HG03520 (cell line): ENCODE measurements at regions not wholly inside any gene's neighbourhood (a gene's known extent, or its start where the extent isn't known, plus 50 kb on each side); places are given as distances from the start of the nearest gene placed in this dataset.

ENCODE experiments used
- ATAC-seq: cut with Tn5 transposase; IDR thresholded peaks from one replicate; pipeline ENCODE4 v1.9.1; 2021; ENCODE audit warnings: mild to moderate bottlenecking, moderate library complexity; ENCODE audit not compliant: unreplicated experiment

DNA sequence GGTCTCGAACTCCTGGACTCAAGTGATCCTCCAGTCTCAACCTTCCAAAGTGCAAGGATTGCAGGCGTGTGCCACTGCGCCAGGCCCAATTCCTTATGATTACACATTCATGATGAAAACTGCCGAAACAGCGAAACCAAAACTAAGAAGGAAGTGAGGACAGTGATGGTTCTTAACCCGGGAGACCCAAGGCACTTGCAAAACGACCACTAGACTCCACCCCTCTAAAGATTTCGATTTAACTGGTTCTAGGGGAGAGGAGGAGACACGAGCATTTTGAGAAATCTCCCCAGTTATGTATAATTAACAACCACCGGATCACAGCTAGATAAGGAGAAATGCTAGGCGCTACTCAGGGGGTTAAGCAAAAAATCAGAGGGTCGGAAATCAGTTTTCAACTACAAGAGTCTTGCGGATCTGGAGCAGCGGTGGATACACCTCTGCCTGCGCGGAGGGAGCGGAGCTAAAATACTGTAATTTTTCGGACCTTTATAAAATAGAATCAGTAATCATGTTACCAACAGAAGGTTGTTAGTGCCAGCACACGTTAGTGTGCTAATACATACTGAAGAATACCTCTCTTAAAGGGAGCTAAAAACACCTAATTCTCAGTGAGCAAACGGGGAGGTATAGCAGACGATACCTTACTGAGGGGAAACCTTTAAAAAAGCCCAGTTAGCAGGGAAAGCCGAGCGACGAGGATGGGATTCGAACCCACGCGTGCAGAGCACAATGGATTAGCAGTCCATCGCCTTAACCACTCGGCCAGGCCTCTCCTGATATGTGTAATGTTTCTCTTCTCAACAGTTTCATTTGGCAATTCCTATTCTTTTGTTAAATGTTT lies 60.0 kb upstream of the BTN3A2 start:
- ATAC-seq: no peak

- no peak for ATAC-seq
Observed at GRCh38 chr6:26305641-26305969, 59.4 kb upstream of the BTN3A2 start.

GRCh38 chr6:26306232-26306631 lies 58.8 kb upstream of the BTN3A2 start:
- no peak for ATAC-seq

GRCh38 chr6:26307850-26308249 lies 57.1 kb upstream of the BTN3A2 start:
- ATAC-seq: no peak

DNA sequence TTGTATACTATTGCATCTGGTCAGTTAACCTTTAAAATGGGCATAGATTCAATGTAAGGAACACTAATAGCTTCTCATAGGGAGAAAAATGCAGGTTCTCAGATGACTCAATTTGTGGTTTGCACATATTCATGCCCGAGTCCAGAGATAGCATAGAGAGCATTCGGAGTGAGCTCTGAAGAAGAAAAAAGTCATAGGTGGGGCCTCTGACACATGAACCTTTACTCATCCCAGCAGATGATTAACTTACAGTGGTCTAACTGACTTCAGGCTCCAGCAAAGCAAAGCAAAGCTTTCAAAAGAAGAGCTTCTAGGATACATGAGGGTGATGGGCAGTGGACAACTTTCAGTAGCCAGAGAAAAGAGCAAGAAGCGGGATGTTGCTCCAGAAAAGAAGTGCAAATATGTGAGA lies 55.3 kb upstream of the BTN3A2 start:
- ATAC-seq: peak; percentile 27

GRCh38 chr6:26311012-26311384 lies 54.0 kb upstream of the BTN3A2 start:
- no peak for ATAC-seq

DNA sequence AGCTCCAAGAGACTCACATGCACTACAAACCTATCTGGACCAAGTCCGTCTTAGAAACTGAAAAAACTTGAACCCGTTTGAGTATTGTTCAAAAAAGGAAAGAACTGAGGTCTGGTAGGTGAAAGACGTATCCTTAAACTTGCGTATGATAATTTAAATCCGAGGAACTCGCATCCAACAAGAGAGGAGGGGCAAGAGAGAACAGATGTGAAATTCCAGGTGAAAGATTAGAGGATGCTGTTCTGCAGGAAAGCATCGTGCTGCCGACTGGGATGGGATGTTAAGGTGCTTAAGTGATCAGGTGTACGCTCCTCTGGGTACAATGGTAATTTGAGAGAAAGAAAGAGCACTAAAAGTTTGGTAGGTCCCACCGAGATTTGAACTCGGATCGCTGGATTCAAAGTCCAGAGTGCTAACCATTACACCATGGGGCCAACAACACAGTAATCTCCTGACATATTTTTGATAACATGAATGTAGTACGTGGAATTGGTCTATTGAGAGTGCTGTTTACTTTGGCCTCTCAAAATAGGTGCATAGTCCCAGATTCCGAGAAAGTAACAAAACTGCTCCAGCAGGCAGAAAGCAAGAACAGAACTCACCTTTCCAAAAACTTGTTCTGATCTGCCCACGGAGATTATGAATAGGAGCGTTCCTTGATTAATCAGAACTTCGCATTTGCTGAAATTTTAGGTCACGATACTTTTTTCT lies 53.5 kb upstream of the BTN3A2 start:
- ATAC-seq: no peak

DNA sequence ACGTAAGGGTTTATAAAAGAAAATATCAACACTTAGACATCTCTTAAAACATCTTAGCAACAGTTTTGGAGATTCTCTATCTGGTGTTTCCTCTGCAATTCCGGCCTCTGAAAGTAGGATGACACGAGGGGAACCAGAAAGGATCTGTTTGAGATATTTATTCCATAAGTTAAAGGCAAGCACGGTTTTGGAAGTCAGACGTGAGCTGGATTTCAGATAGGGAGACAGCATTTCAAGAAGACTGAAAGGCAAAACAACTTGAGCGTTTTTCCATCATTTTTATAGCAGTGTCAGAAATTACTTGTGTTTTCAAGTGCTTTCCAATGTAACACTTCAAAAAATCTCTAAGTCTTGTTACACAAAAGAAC lies 52.9 kb upstream of the BTN3A2 start:
- ATAC-seq: no peak

DNA sequence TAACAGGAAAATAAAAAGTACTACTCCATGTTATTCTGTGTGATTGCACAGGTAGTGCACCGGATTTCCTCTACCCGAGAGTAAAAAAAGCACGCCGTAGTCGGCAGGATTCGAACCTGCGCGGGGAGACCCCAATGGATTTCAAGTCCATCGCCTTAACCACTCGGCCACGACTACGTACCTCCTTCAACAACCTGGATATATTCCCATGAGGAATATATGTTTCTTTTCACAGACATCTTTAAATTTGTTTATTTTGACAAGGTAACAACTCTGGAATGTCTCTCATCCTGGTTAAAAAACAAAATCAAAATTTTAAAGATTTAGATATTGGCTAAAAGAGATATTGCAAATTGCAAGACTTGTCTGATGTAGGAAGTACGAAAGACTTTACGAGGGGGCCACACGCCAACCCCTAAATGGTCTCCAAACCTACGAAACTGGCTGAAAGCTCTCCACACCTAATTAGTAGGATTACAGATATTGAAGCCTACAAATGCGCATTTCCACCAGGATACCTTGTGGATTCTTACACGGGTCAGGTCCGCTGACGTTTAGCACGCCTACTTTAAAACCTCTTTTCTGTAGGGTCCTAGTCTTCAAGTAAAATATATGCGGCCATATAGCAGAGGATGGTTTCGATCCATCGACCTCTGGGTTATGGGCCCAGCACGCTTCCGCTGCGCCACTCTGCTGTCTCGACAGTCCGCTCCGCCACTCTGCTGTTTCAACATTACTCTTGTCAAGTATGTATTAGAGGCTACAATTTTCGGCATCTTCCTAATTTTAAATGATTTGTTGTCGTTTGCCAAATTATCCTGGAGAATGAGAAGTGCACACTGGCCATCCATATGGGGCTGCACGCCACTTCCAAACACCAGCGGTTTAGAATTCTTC lies 52.2 kb upstream of the BTN3A2 start:
- ATAC-seq: peak; percentile 31
